Fibroblast of skin of abdomen (primary cell): ENCODE measurements at regions not wholly inside any gene's neighbourhood (a gene's known extent, or its start where the extent isn't known, plus 50 kb on each side); places are given as distances from the start of the nearest gene placed in this dataset.
A peak's percentile ranks its signal among the peaks of the same experiment; 100 is the strongest.

Source experiments
- DNase-seq: peaks from one replicate; pipeline ENCODE4 v3.0.0-alpha.2; 2013

DNA sequence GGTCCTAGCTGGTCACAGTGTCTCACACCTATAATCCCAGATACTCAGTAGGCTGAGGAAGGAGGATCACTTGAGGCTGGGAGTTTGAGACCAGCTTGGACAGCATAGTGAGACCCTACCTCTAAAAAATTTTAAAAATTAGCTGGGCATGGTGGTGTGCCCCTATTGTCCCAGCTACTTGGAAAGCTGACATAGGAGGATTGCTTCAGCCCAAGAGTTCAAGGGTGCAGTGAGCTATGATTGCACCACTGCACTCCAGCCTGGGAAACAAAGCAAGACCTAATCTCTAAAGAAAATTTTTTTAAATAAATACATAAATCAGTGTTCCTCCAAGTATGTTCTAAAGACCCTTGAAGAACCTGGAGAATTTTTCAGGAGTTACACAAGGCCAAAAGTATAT lies 50.6 kb upstream of the GNAO1 start:
- DNase-seq, result no peak

DNA sequence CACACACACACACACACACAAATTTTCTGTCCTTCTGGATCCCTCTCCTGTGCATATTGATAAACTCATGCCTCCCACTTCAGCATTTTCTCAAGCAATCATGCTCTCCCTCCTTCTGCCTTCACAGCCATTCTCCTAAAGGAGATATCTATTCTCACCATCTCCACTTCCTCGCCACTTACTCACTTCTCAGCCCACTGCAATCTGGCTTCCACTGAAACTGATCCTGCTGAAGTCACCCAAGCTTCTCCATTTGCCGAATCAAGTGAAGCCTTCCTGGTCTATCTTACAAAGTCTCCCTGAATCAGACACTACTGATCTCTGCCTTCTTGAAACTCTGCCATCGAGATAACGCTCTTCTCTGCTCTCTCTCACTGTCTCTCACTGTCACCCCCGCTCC lies 54.0 kb upstream of the GNAO1 start:
- DNase-seq, result no peak

DNA sequence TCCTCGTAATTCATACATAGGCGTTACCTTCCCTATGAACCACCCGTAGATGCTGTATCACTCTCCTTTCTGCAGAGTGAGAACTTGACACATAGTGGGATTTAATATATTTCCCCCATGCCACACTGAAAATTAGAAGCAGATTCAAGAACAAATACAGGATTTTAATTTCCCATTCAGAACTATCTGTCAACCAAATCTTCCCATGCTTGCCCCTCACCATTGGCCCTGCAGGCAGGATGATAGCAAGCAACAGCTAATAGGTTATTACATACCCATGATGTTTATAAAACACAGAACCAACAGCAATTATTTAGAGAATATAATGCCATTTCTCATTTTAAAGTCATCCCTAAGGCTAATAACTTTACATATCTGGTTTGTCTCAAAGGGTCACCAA lies 55.0 kb upstream of the GNAO1 start:
- DNase-seq, result no peak

DNA sequence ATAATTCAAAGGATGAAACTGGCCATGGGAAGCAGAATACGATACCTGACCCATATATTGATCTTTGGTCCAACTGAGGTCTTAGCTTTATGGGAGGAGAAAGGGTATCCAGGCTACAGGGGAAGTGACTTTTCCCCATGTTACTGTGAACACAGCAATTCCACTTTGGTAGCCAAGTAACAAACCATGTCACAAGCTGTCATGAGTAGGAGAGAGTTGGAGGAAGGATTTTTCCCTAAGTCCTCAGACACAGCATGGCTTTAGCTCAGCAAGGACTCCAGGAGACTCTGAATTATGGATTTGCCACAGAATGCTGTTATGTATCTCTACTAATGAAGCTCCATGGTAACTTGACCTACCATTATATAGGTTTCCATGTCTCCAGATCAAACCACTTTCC lies 56.5 kb upstream of the GNAO1 start:
- DNase-seq, result no peak

DNA sequence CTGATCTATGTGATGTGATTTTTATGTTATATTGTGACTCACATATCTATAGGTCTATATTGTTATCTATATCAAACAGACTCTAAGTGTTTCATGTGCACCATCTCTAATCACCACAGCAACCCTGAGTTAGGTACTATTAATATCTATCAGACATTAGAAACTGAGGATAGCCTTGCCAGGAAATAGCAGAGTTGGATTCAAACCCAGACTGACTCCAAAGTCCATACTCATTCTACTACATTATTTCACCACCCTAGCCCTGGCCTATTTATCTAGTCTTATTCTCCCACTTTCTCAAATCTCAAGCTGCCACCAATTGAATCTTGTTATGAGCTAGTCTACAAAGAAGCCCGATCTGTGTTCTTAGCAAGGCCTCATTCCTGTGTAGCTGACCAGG lies 65.4 kb upstream of the GNAO1 start:
- no peak for DNase-seq

DNA sequence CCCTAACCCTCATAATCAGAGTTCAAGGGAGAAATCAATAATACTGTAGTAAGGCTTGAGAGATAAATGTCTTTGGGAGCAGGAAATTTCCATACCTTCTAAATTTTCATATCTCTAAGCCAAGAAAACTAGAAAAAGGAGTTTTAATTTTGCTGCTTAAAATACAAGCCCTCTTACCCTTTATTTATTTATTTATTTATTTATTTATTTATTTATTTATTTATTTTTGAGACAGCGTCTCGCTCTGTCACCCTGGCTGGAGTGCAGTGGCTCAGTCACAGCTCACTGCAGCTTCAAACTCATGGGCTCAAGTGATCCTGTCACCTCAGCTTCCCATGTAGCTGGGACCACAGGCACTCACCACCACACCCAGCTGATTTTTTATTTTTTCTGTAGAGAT lies 69.0 kb upstream of the GNAO1 start:
- DNase-seq, result no peak

DNA sequence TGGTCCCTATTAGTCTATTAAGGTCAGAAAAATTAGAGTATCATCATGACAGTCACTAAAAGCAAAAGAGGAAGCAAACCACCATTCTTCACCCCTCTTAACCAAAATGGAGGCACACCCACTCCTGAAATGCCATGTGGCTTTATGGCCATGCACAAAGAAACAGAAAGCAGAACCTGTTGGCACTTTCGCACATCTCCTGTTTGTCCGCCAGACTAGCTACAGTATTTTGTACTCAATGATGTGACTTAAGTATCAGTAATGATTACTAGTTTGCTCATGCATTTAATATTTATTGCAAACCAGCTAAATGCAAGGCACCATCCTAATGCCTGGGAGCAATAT lies 70.2 kb upstream of the GNAO1 start:
- no peak for DNase-seq

DNA sequence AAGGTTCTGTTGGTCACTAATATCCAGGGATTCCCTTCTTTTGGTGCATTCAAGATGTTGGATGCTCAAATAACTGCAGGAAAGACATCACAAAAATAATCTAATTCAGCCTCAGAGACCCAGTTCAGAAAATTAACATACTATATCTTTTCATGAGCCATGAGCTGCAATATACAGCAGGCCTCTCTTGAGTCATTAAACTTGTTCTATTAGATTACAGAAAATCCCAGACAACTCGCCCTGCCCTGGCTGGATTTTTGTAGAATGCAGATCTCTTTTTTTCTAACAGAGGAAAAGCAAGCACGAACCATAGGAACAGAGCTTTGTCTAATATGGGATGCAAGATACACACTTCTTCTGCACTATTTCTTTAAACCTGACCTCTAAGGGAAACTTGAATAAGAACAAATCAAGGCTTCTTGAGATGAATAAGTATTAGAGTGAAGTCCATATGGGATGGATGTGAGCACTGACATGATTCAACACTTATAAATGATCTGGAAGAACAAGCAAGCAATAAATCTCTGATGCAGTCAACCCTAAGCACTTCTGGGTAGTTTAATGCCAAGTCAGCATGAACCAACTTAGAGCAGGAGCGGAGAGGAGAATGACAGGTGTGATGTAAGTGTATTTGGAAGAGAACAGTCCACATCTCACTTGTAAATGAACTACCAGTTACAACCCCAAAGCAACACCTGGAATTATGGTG lies 70.7 kb upstream of the GNAO1 start:
- DNase-seq, result no peak

DNA sequence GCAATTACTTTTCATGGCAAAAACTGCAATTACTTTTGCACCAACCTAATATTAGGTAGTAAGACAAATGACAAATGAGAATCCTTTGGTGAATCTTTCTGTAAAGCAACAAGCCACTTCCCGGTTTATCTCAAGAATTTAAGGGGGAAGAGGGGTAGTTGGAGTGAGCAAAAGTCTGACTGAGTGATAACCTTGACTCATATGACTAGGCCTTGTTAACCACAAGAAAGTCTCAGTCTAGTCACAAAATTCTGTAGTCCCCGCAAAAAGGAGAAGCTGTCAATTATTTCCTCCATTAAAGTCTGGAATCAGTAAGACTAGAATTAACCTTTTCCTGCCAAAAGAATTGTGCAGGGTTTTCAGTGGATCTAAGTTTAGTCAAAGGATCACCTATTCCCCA lies 72.2 kb upstream of the GNAO1 start:
- no peak for DNase-seq

DNA sequence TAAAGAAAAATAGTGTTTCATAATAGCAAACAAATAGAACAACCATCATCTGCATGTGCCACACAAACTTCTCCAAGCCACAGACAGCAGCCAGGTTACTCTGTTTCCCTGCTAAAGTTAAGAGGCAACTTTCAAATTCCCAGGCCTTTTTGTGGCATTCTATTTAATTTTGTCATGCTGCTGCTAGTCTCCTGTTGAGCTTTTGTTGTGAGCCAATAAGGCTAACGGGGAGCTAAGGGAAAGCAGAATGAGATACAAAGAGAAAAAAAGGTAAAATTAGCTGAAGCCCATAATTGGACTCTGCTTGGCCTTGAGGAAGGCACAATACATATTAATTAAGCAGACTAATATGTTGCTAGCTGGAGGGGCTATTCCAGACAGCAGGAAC lies 74.7 kb upstream of the GNAO1 start:
- no peak for DNase-seq

DNA sequence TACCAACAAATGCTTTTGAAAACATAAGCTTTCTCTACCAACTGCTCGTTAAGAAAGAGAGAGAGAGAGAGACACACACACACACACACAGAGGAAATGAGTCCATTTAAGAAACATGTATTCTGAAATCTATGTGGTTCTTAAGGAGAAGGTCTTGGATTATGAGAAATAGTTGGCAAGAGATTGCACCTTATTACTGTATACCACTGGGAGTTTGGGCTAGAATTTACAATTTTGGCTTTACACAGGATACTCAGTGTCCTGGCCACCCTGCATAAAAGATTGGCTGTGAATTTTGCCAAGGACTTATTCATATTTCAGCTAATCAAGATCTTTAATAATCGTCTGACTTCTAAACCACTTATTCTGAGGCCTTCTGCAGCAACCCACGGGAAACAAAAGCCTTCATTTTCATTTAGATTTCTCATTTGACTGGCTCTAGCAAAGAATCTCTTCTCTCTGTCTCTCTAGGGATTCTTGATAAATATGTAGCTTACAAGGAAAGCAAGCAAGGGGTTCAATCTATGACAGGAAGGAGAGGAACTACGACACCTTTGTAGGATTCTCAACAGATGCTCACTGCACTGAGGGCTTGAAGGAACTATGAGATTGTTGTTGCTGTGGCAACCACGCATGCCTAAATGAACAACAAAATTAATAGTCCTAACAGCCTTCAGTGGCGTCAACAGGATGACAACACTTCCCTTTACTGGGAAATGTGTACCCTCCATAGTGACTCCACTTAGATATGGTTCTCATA lies 75.3 kb upstream of the GNAO1 start:
- no peak for DNase-seq

DNA sequence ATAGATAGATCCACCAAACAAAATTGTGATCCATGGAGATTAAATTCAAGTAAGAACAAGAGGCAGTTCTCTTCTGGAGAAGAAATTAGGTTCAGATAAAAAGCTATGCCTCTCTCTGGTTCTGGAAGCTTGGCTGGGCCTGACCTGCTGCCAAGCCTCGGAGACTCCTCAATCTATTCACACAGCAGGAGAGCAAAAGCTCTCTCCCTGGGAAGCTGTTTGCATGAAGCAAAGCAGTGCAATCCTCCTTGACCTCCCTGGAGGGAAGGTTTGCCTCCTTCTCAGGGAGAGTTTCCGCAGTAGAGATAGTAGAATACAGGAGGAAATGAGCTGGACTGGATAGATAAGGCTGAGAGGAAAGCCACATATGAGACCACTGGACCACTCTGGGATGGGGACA lies 78.1 kb upstream of the GNAO1 start:
- no peak for DNase-seq

DNA sequence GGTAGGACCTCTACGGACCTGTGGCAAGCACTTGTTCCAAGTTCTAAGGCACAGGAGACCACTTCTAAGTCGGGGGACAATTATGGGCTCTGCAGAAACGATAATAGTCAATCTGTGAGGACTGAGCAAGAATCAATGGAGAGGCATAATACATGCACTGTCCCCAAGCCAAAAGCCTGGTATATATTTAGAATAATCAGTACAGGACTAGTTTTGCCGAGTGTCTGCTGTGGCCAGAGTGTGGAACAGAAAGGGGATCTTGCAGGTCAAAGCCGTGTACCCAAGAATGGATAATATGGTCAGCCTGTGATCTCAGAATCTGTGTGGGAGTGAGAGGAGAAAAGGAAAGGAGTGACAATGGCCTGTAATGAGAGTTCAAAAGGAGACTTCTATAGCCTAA lies 80.2 kb upstream of the GNAO1 start:
- DNase-seq, result no peak

DNA sequence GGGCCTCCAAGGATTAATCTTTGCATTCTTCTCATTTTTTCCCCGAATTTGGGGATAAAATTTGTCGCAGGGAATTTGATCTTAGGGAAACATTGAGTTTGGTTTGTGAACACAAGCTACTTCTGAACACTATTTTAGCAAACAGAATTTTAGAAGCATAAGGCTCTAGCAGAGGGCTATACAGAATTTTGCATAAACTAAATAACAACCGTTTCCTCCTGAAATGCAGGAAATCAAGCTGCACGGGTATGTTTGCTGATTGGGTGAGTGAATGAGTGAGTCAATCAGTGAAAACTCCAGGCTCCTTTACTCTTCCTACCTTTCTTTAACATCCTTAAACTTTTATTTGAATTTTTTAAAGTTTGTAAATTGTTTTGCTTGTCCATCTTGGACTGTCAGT lies 81.3 kb upstream of the GNAO1 start:
- no peak for DNase-seq

DNA sequence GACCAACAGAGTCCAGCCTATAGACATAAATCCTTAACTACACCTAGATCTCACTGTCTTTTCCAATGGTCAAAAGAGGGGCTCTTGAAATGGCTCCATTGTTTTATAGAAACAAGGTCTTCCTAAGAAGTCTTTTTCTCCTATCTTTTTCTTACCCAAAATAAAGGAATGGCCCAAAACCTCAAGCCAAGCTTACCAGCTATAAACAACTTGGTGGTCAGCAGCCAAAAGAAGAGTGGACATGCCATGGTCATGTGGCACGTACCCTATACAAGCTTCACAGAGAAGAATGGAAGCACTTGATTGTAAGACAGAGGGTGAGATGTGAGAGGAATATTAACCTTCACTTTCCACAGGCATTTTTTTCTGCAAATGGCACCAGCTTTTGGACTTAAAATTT lies 82.1 kb upstream of the GNAO1 start:
- no peak for DNase-seq

DNA sequence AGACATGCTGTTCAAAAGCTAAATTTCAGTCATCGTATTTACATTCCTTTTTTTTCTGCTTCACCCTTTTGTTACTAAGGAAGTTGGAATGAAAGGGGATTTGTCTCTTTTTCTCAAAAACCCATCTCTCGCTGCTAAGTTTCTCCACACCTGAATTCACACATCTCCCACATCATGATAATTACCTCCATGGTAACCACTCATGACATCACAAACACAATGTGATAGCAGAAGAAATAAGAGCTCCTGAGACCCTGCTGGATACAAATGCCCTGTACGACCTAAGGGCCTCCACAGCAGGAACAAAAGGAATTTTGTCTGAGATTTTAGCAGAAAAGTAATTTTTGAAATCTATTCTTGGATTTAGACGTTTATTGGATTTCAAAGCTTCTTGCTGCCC lies 82.6 kb upstream of the GNAO1 start:
- no peak for DNase-seq

DNA sequence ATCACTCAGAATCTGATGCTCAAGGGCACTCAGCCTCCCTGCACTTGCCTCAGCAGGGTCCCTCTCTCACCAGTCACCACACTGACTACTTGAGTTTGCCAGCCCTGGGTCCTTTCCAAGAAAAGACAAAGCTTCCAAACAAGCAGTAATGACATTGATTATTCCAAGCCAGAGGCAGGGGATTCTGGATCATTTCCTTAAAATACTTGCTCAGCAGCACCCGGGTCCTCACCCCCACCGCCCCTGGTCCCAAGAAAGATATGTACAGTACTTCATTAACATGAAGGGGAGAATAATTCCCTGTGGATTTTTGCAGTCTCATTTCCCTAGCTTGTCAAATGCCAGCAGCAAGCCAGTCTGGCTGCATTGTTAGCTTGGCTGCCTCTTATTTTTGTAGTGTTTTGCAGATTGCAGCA lies 83.2 kb upstream of the GNAO1 start:
- no peak for DNase-seq

DNA sequence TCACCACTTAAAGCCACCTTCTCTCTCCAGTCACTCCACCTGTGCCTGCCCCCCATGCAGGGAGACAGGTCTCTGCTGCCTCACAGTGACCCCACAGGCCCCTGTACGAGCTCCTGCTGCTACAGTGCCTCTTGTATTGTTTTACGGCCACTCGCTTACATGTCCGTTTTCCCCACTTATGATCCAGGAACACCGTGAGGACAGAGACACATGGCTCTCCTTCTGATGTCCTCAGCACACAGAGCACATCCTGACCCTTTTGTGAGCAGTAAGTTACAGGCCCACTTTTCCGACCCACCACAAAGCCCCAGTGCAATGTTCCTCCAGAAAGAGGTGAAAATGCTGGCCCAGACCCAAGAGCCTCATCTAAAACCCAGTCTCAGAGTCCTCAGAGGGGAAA lies 84.8 kb upstream of the GNAO1 start:
- DNase-seq, result no peak

DNA sequence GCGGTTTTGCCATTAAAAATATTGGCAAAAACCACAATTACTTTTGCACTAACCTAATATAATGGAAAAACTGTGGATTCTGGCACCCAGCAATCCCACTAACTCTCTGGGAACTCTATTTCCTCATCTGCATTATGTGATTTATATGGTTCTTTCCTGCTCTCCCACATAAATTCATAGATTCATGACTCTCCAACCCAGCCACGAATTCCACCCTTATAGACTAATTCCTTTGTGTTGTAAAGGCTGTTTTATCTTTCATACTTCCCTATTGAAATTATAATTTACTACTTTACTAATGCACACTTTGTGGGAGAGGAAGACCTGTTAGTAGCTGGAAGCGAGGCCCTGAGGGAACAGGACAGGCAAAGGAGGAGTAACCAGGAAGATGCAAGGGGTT lies 88.4 kb upstream of the GNAO1 start:
- DNase-seq, result no peak

DNA sequence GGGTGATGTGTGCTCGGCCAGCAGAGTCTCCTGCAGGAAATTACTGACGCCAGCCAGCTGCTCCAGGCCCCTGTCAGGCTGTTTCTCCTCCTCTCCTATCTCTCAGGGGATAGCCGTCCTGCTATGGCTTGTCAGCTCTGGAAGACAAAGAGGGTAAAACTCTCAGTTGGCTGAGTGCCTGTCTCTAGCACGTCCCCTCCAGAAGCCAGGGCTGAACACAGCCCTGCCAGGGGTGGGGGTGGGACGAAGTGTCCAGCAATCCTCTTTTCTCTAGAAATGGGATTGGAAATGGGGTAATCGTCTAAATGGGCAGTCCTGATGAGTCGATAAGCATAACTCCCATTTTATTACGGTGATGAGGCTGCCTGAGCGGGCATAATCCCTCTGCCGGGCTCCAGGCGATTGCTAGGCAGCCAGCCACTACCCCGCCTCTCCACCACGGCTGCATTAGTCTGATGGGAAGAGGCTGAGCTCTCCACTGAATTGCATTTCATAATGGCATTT lies 89.1 kb upstream of the GNAO1 start:
- DNase-seq, result peak; percentile 3

DNA sequence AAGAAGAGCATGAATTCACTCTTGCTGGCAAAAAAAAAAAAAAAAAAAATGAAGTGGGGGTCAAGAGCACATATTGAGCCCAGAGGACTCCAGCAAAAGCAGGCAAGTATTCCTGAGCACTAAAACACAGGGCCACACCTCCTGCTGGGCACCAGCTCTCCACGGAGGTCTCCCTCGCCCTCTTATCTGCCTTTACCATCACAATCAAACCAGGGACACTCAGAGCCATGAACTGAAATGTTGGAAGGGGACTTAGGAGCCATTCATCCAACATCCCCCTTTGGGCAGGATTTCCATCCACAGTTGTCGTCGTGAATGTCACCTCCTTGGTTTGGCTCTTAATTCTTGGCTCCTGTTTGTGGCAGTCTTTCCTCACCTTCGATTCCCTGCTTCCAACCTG lies 89.8 kb upstream of the GNAO1 start:
- no peak for DNase-seq

DNA sequence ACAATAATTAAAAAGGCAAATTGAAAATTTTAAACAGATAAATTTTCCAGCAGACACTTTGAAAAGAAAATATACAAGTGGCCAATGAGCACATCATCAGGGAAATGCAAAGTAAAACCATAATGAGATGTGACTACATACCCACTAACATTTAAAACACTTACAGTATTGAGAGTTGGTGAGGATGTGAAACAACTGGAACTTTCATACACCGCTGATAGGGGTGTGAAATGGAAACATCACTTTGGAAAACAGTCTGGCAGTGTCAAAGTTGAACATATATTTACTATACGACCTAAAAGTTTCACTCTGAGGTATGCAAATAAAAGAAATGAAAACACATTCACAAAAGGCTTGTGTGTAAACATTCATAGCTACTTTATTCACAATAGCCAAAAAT lies 94.0 kb upstream of the GNAO1 start:
- DNase-seq, result no peak

DNA sequence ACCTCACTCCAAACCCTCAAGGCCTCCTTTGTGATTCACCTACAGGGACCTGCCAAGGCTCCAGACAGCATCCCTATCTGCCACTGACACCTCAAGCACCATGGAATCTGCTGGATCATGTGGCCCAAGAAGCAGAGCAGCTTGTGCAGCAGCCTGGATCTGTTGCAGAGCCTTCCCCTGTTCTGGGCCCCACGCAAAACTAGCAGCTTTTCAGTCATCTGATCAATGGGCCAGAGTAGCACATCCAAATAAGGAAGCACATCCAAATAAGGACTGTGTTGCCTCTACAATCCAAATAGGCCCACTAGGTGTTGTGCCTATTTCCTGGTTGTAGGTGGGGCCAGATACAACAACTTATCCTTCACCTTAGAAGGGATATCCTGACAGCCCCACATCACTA lies 97.1 kb upstream of the GNAO1 start:
- no peak for DNase-seq

DNA sequence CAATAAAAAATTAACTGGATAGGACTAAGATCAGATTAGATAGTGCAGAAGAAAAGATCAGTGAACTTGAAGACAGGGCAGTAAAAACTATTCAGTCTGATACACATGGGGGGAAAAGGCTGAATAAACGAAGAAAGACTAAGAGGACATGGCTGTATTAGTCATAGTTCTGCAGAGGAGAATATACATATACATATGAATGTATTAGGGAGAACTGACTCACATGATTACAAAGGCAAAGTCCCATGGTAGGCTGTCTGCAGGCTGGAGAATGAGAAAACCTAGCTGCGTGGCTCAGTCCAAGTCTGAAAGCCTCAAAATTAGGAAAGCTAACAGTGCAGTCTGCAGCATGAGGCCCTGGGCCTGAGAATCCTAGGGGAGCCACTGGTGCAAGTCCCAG lies 98.2 kb upstream of the GNAO1 start:
- DNase-seq, result no peak

DNA sequence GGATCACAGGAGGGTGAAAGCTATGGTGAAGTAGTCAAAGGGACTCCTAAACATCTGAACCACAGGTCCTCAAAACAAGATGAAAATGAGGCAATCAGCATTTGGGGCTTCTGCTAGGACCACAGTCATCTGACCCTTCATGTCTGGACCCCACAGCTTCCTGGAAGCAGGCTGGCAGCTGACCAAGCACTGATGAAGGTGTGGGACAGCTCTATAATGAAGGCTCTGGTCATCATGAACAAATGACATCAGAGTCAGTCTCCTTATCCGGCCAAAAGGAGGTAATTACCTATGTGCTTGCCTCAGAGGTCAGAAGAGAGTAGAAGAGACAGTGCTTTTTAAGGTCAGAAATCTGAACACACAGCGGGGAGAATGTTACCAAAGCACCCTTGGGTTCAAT lies 101.2 kb upstream of the GNAO1 start:
- no peak for DNase-seq
